HL-60 (cell line): ENCODE measurements at regions not wholly inside any gene's neighbourhood (a gene's known extent, or its start where the extent isn't known, plus 50 kb on each side); places are given as distances from the start of the nearest gene placed in this dataset.

Experiments used
- CTCF ChIP-seq: IDR thresholded peaks from one replicate; pipeline ENCODE4 v1.5.1; 2011; ENCODE audit warnings: low read length, control low read depth, inconsistent platforms; ENCODE audit not compliant: insufficient read depth
- GABPA ChIP-seq: IDR thresholded peaks from 2 replicates; pipeline ENCODE4 v1.6.1; 2012; ENCODE audit warnings: low read depth
- POLR2AphosphoS5 ChIP-seq: IDR thresholded peaks from 2 replicates; pipeline ENCODE4 v1.6.1; 2012; ENCODE audit warnings: low read depth

- no peak for TF ChIP-seq CTCF
- no peak for TF ChIP-seq POLR2AphosphoS5
- no peak for TF ChIP-seq GABPA
Measured at GRCh38 chr16:59545721-59546120, 811.6 kb upstream of the GOT2 start.
